MCF 10A (cell line): ENCODE measurements at regions not wholly inside any gene's neighbourhood (a gene's known extent, or its start where the extent isn't known, plus 50 kb on each side); places are given as distances from the start of the nearest gene placed in this dataset.

Experiments
- BruUV-seq: library from RNA; stranded (reverse); fragments of 400-500 nt; replicated peaks from 2 replicates; lab custom pipeline; 2021; lab: Mats Ljungman, UMichigan
- CTCF ChIA-PET: fragments of 300-600 bp; sonication (Branson Sonifier 250); formaldehyde crosslinking; extraction: SDS; loops from one replicate; lab custom pipeline; 2021; ENCODE audit warnings: antibody characterized with exemption, inconsistent platforms; lab: Yijun Ruan, JAX
- POLR2A ChIA-PET: fragments of 300-600, 350-650 bp; sonication (Branson Sonifier 250); formaldehyde crosslinking; extraction: SDS; loops from one replicate; lab custom pipeline; 2020; ENCODE audit warnings: antibody characterized with exemption, inconsistent platforms; lab: Yijun Ruan, JAX
- DNase-seq: peaks from one replicate; pipeline ENCODE4 v3.0.0-alpha.2; 2018; ENCODE audit not compliant: unreplicated experiment
- H3K27ac Mint-ChIP-seq: one replicate; pipeline ENCODE4 v1.8.0; 2022; ENCODE audit warnings: mild to moderate bottlenecking, low read depth, mixed read lengths; ENCODE audit not compliant: unreplicated experiment
- H3K27me3 Mint-ChIP-seq: one replicate; pipeline ENCODE4 v1.8.0; 2022; ENCODE audit warnings: mixed read lengths; ENCODE audit not compliant: insufficient read depth, unreplicated experiment
- H3K36me3 Mint-ChIP-seq: one replicate; pipeline ENCODE4 v1.8.0; 2022; ENCODE audit warnings: mild to moderate bottlenecking, moderate library complexity, mixed read lengths; ENCODE audit not compliant: insufficient read depth, unreplicated experiment
- H3K4me1 Mint-ChIP-seq: one replicate; pipeline ENCODE4 v1.8.0; 2022; ENCODE audit warnings: mixed read lengths; ENCODE audit not compliant: insufficient read depth, unreplicated experiment
- H3K4me3 Mint-ChIP-seq: one replicate; pipeline ENCODE4 v1.8.0; 2022; ENCODE audit warnings: mild to moderate bottlenecking, moderate library complexity, mixed read lengths; ENCODE audit not compliant: unreplicated experiment
- H3K9me3 Mint-ChIP-seq: one replicate; pipeline ENCODE4 v1.8.0; 2022; ENCODE audit warnings: mixed read lengths; ENCODE audit not compliant: unreplicated experiment
- CTCF ChIP-seq: fragments of 200-600 bp; IDR thresholded peaks from one replicate; pipeline ENCODE4 v1.8.0; 2022; ENCODE audit warnings: antibody characterized with exemption, mild to moderate bottlenecking; ENCODE audit not compliant: unreplicated experiment
- intact Hi-C: fragments of 100-400 bp; cut with micrococcal nuclease; formaldehyde crosslinking; loops from 2 replicates; pipeline ENCODE4 v1.14.1; 2022

DNA sequence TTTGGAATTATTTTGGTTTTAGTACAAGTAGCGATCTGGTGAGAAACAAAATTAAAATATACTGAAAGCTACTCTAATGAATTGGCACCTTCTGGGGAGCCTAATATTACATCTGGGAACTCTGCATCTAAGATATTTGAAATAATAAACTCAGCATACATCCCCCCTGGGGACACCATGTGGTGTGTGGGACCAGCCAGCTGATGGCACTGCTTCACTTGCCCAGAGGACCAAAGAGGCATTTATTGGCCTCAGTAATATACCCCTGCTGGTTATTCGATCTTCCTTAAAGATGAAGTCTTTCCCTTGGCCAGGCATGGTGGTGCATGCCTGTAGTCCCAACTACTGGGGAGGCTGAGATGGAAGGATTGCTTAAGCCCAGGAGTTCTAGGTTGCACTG lies 195.1 kb upstream of the AUTS2 start:
- peaks cover 14% of the 10 kb centered on the region for H3K9me3 Mint-ChIP-seq
- no peaks in the 10 kb centered on the region for H3K4me1 Mint-ChIP-seq
- H3K4me3 Mint-ChIP-seq = no peak overlapping the region
- no peak overlapping the region for H3K27ac Mint-ChIP-seq
- H3K27me3 Mint-ChIP-seq = no peaks in the 10 kb centered on the region
- CTCF ChIA-PET = interaction anchor here (0.7 kb wide), 1 partner anchor 1147 kb away, joined by 5 read pairs; no protein-coding TSS in a partner anchor
- POLR2A ChIA-PET = no interaction called here
- no TSS peak for BruUV-seq
- intact Hi-C loops = no loop called here
- TF ChIP-seq CTCF = no peak
- no peak for DNase-seq
- no peaks in the 10 kb centered on the region for H3K36me3 Mint-ChIP-seq

DNA sequence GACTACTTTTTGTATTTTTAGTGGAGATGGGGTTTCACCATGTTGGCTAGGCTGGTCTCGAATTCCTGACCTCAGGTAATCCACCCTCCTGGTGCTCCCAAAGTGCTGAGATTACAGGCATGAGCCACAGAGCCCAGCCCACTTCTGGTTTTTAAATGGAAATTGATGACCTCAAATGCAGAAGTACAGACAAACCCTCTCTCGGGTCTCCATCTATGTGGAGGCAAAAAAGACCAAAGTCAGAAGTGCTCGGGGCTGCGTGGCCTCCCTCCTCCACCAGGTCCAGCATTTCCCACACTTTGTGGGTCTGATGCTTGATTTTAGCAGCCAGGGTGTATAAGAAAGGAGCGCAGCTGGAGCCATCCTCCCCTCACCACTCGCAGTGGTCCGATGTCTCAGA lies 187.3 kb upstream of the AUTS2 start:
- DNase-seq = no peak

DNA sequence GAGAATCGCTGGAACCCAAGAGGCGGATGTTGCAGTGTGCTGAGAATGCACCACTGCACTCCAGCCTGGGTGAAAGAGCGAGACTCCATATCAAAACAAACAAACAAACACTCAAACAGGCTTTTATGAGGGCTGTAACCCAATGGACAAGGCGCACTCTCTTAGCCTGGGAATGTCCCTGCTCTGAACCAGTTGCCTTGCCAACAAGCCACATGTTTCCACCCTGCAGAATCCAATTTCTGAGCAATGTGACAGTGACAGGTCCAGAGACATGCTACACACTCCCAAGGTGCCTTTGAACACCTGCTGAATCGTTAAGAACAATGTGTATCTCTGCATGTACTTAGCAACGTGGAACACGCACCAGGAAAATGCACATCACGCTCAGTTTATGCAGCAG lies 186.8 kb upstream of the AUTS2 start:
- no peaks in the 10 kb centered on the region for H3K27me3 Mint-ChIP-seq
- no peak for TF ChIP-seq CTCF
- ChIA-PET CTCF (no interaction called here), POLR2A (no interaction called here)
- no peak overlapping the region for H3K27ac Mint-ChIP-seq
- no TSS peak for BruUV-seq
- no peaks in the 10 kb centered on the region for H3K36me3 Mint-ChIP-seq
- intact Hi-C loops = no loop called here
- H3K4me3 Mint-ChIP-seq = no peak overlapping the region
- peaks cover 39% of the 10 kb centered on the region for H3K9me3 Mint-ChIP-seq
- DNase-seq = no peak
- no peaks in the 10 kb centered on the region for H3K4me1 Mint-ChIP-seq

More for the DNA sequence above, 187.3 kb upstream of the AUTS2 start:
- BruUV-seq = no TSS peak
- no peaks in the 10 kb centered on the region for H3K27me3 Mint-ChIP-seq
- CTCF ChIA-PET = no interaction called here
- H3K4me3 Mint-ChIP-seq = no peak overlapping the region
- TF ChIP-seq CTCF = no peak
- H3K27ac Mint-ChIP-seq = no peak overlapping the region
- H3K4me1 Mint-ChIP-seq = no peaks in the 10 kb centered on the region
- peaks cover 39% of the 10 kb centered on the region for H3K9me3 Mint-ChIP-seq
- no peaks in the 10 kb centered on the region for H3K36me3 Mint-ChIP-seq
- intact Hi-C loops = no loop called here
- POLR2A ChIA-PET = no interaction called here

DNA sequence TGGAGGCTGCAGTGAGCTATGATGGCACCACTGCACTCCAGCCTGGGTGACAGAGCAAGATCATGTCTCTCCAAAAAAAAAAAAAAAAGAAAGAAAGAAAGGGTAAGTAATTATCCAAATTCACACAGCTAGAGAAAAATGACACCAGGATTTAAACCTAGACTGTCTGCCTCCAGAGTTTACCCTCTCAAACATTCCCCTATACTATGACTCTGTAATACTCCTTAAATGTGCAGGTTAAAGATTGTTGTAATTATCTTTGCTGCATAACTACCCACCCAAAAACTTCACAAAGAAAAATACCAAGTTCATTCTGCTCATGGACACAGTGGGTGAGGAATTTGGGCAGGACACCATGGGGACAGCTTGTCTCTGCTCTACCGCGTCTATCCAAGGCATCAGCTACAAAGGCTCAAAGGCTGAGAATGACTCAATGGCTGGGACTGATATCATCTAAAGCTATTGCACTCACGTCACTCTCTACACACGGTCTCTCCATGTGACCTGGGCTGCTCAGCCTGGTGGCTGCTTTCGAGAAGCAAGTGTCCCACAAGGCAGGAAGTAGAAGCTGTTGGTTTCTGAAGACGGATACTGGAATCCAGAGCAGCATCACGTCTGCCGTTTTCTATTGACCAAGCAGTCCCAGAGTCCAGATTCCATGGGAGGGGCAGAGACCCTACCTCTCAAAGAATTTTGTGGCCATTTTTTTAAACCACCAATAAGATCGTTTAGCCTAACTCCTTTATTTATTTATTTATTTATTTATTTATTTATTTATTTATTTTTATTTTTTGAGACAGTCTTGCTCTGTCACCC lies 185.7 kb upstream of the AUTS2 start:
- no peaks in the 10 kb centered on the region for H3K27me3 Mint-ChIP-seq
- peak; percentile 0 for DNase-seq
- no peaks in the 10 kb centered on the region for H3K4me1 Mint-ChIP-seq
- CTCF ChIA-PET = no interaction called here
- no TSS peak for BruUV-seq
- peaks cover 33% of the 10 kb centered on the region for H3K9me3 Mint-ChIP-seq
- POLR2A ChIA-PET = interaction anchor here (0.6 kb wide), 1 partner anchor 1422 kb away, joined by 3 read pairs; no protein-coding TSS in a partner anchor
- H3K27ac Mint-ChIP-seq = no peak overlapping the region
- TF ChIP-seq CTCF = no peak
- intact Hi-C loops = no loop called here
- H3K4me3 Mint-ChIP-seq = no peak overlapping the region
- no peaks in the 10 kb centered on the region for H3K36me3 Mint-ChIP-seq
